Erythroblast (primary cell): ENCODE measurements at regions not wholly inside any gene's neighbourhood (a gene's known extent, or its start where the extent isn't known, plus 50 kb on each side); places are given as distances from the start of the nearest gene placed in this dataset.

Experiments used
- GATA1 ChIP-seq: IDR thresholded peaks from 2 replicates; pipeline ENCODE4 v1.6.1; 2011; ENCODE audit warnings: low read depth, mild to moderate bottlenecking, control low read depth, low read length, moderate library complexity
- POLR2A ChIP-seq: IDR thresholded peaks from 2 replicates; pipeline ENCODE4 v1.6.1; 2011; ENCODE audit warnings: mild to moderate bottlenecking, low read length

DNA sequence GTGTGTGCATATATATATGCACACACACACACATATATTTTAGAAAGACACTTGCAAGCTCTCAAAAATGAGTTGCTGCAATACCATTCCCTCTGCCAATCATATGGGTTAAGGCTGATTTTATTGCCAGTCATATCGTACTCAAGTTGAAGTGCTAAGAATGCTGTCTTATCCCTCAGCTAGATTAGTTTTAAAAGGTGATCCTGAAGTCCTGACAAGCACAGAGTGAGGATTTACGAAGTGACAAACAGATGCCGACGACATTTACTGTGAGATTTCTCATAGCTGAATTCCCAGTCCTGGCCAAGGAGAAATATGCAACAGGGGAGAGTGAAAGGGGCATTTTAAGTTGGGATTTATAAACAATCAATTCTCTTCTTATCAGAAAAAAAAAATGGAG lies 126.2 kb upstream of the RBFOX1 start:
- TF ChIP-seq POLR2A (no peak), GATA1 (no peak)
